CD4-positive, alpha-beta T cell (primary cell): ENCODE measurements at regions not wholly inside any gene's neighbourhood (a gene's known extent, or its start where the extent isn't known, plus 50 kb on each side); places are given as distances from the start of the nearest gene placed in this dataset.

Source experiments
- ATAC-seq: fragments of 200-7000 bp; cut with Tn5 transposase; one replicate; pipeline ENCODE4 v1.10.0; 2022; ENCODE audit warnings: mild to moderate bottlenecking; ENCODE audit not compliant: poor library complexity
- CTCF ChIA-PET: fragments of 350-600 bp; sonication (Branson Sonifier 250); formaldehyde crosslinking; loops from one replicate; lab custom pipeline; 2021; ENCODE audit warnings: antibody characterized with exemption, inconsistent platforms; lab: Charles Lee
- POLR2A ChIA-PET: fragments of 350-600 bp; sonication (Branson Sonifier 250); formaldehyde crosslinking; loops from one replicate; lab custom pipeline; 2021; ENCODE audit warnings: antibody characterized with exemption, inconsistent platforms; lab: Charles Lee
- DNase-seq, 14 experiments: peaks; one replicate each; pipeline ENCODE4 v3.0.0-alpha.2; 2013 to 2020; ENCODE audit warnings: mixed read lengths in 2 of 14
- H3K27ac ChIP-seq, 2 donors: one replicate each; pipeline versions ENCODE4 v1.5.1 to v1.7.0; 2013; ENCODE audit warnings: low read length in 2 of 2, low read depth in 1 of 2, mild to moderate bottlenecking in 1 of 2
- H3K27me3 ChIP-seq, 2 experiments: 1 replicate in 1 of 2; 2 replicates in 1 of 2; pipeline versions ENCODE4 v1.6.1 to v1.7.0; 2013; ENCODE audit warnings: low read length in 2 of 2, control low read depth in 1 of 2, mild to moderate bottlenecking in 1 of 2, moderate library complexity in 1 of 2; ENCODE audit not compliant: insufficient read depth in 2 of 2, control insufficient read depth in 1 of 2
- H3K36me3 ChIP-seq: one replicate; pipeline ENCODE4 v1.6.1; 2013; ENCODE audit warnings: low read length, control low read depth; ENCODE audit not compliant: insufficient read depth
- H3K4me1 ChIP-seq: one replicate; pipeline ENCODE4 v1.6.1; 2013; ENCODE audit warnings: low read length, control low read depth; ENCODE audit not compliant: insufficient read depth
- H3K4me3 ChIP-seq: one replicate; pipeline ENCODE4 v1.5.1; 2013; ENCODE audit warnings: mild to moderate bottlenecking, low read length, moderate library complexity
- H3K9me3 ChIP-seq, 2 experiments: 1 replicate in 1 of 2; 2 replicates in 1 of 2; pipeline versions ENCODE4 v1.6.1 to v1.7.0; 2013; ENCODE audit warnings: low read length in 2 of 2, mild to moderate bottlenecking in 2 of 2, control low read depth in 1 of 2, moderate library complexity in 1 of 2; ENCODE audit not compliant: control insufficient read depth in 1 of 2, insufficient read depth in 1 of 2
- H3K27ac Mint-ChIP-seq: one replicate; pipeline ENCODE4 v1.8.0; 2020; ENCODE audit warnings: mixed read lengths
- H3K27me3 Mint-ChIP-seq: one replicate; pipeline ENCODE4 v1.8.0; 2021; ENCODE audit warnings: mixed read lengths
- H3K36me3 Mint-ChIP-seq: one replicate; pipeline ENCODE4 v1.8.0; 2021; ENCODE audit warnings: low read depth, mixed read lengths
- H3K4me1 Mint-ChIP-seq: one replicate; pipeline ENCODE4 v1.8.0; 2021; ENCODE audit warnings: low read depth, mixed read lengths
- H3K4me3 Mint-ChIP-seq: one replicate; pipeline ENCODE4 v1.8.0; 2020; ENCODE audit warnings: mild to moderate bottlenecking, mixed read lengths
- H3K9me3 Mint-ChIP-seq: one replicate; pipeline ENCODE4 v1.8.0; 2020; ENCODE audit warnings: mixed read lengths
- CTCF ChIP-seq: fragments of 200-600 bp; IDR thresholded peaks from one replicate; pipeline ENCODE4 v1.8.0; 2022; ENCODE audit warnings: antibody characterized with exemption, mild to moderate bottlenecking
- intact Hi-C, 2 experiments: fragments of 100-400 bp; cut with DNase I in 1 of 2; cut with micrococcal nuclease in 1 of 2; formaldehyde crosslinking; loops; one replicate each; pipeline versions ENCODE4 v1.15.1 to v1.9.0; 2023 to 2025; cut with DNase I, micrococcal nuclease

GRCh38 chr19:31500946-31501345, 151.7 kb upstream of the TSHZ3 start:
- Histone ChIP-seq H3K36me3 (no peaks in the 10 kb centered on the region), H3K9me3 (peaks cover 0 to 9% of the 10 kb centered on the region in 2 experiments), H3K4me3 (no peak overlapping the region), H3K4me1 (no peaks in the 10 kb centered on the region), H3K27ac (no peak overlapping the region), H3K27me3 (peaks cover 0 to 3% of the 10 kb centered on the region in 2 experiments)
- Mint-ChIP-seq H3K36me3 (no peaks in the 10 kb centered on the region), H3K4me1 (no peaks in the 10 kb centered on the region), H3K9me3 (no peaks in the 10 kb centered on the region), H3K27ac (no peak overlapping the region), H3K4me3 (no peak overlapping the region), H3K27me3 (peaks cover 19% of the 10 kb centered on the region)
- DNase-seq (no peak), ATAC-seq (no peak)
- CTCF ChIA-PET = no interaction called here
- TF ChIP-seq CTCF = no peak
- POLR2A ChIA-PET = no interaction called here
- intact Hi-C loops = no loop called here

GRCh38 chr19:31501427-31502195, 152.4 kb upstream of the TSHZ3 start:
- no peak for DNase-seq
- Histone ChIP-seq H3K27ac (no peak overlapping the region), H3K36me3 (no peaks in the 10 kb centered on the region), H3K9me3 (peaks cover 0 to 9% of the 10 kb centered on the region in 2 experiments), H3K4me3 (no peak overlapping the region), H3K27me3 (peaks cover 0 to 3% of the 10 kb centered on the region in 2 experiments), H3K4me1 (no peaks in the 10 kb centered on the region)
- intact Hi-C loops = no loop called here
- ChIA-PET POLR2A (no interaction called here), CTCF (no interaction called here)
- no peaks in the 10 kb centered on the region for H3K9me3 Mint-ChIP-seq
- TF ChIP-seq CTCF = no peak
- H3K27ac Mint-ChIP-seq = no peak overlapping the region
- H3K4me1 Mint-ChIP-seq = no peaks in the 10 kb centered on the region
- ATAC-seq = no peak
- no peak overlapping the region for H3K4me3 Mint-ChIP-seq
- H3K27me3 Mint-ChIP-seq = peaks cover 21% of the 10 kb centered on the region
- no peaks in the 10 kb centered on the region for H3K36me3 Mint-ChIP-seq

GRCh38 chr19:31502536-31503170, 153.4 kb upstream of the TSHZ3 start:
- no peaks in the 10 kb centered on the region for H3K36me3 Mint-ChIP-seq
- no peak for TF ChIP-seq CTCF
- H3K36me3 ChIP-seq = no peaks in the 10 kb centered on the region

More at GRCh38 chr19:31502536-31503170, 153.4 kb upstream of the TSHZ3 start:
- intact Hi-C loops = no loop called here
- Histone ChIP-seq H3K4me3 (no peak overlapping the region), H3K9me3 (peaks cover 0 to 9% of the 10 kb centered on the region in 2 experiments), H3K4me1 (no peaks in the 10 kb centered on the region), H3K27ac (no peak overlapping the region), H3K27me3 (peaks cover 0 to 3% of the 10 kb centered on the region in 2 experiments)
- CTCF ChIA-PET = no interaction called here
- ATAC-seq (no peak), DNase-seq (no peak)
- POLR2A ChIA-PET = no interaction called here
- H3K9me3 Mint-ChIP-seq = no peaks in the 10 kb centered on the region
- no peak overlapping the region for H3K27ac Mint-ChIP-seq
- H3K4me3 Mint-ChIP-seq = no peak overlapping the region
- peaks cover 21% of the 10 kb centered on the region for H3K27me3 Mint-ChIP-seq
- no peaks in the 10 kb centered on the region for H3K4me1 Mint-ChIP-seq
